ENCODE measurements at regions not wholly inside any gene's neighbourhood (a gene's known extent, or its start where the extent isn't known, plus 50 kb on each side); places are given as distances from the start of the nearest gene placed in this dataset.

- TF ChIP-seq POU6F1 (CRISPR knock-in tag; IDR thresholded peaks at IDR 0.05; ENCODE audit: borderline replicate concordance, low read depth), result no peak
- TF ChIP-seq ESRRG (CRISPR knock-in tag; IDR thresholded peaks at IDR 0.05), result no peak
- TF ChIP-seq CSDC2 (CRISPR knock-in tag; IDR thresholded peaks at IDR 0.05), result no peak
- no peak for TF ChIP-seq OSR1 (CRISPR knock-in tag; IDR thresholded peaks at IDR 0.05)
- no peak for TF ChIP-seq ZFP30 (CRISPR knock-in tag; IDR thresholded peaks at IDR 0.05)
- no peak for TF ChIP-seq PPARA (CRISPR knock-in tag; IDR thresholded peaks at IDR 0.05; ENCODE audit: borderline replicate concordance)
- no peak for TF ChIP-seq GLIS3 (CRISPR knock-in tag; IDR thresholded peaks at IDR 0.05)
- no peak for TF ChIP-seq ZC3H10 (CRISPR knock-in tag; IDR thresholded peaks at IDR 0.05)
- no peak for TF ChIP-seq ZNF8 (CRISPR knock-in tag; IDR thresholded peaks at IDR 0.05)
- no peak for TF ChIP-seq TOX (CRISPR knock-in tag; IDR thresholded peaks at IDR 0.05; ENCODE audit: borderline replicate concordance)
These were observed 76.8 kb downstream of the TTLL2 start (continued) for GRCh38 chr6:167401525-167402194.

- ATAC-seq, result no peak
- no peak for TF ChIP-seq TOX (CRISPR knock-in tag; IDR thresholded peaks at IDR 0.05; ENCODE audit: borderline replicate concordance)
- TF ChIP-seq ARNTL (CRISPR knock-in tag; IDR thresholded peaks at IDR 0.05; ENCODE audit: borderline replicate concordance, low read depth), result no peak
- no peak for TF ChIP-seq ZNF565 (CRISPR knock-in tag; conservative IDR thresholded peaks at IDR 0.05; ENCODE audit: low read depth)
These were observed 77.4 kb downstream of the TTLL2 start for GRCh38 chr6:167402195-167402686.

GRCh38 chr6:167403427-167403826, 78.5 kb downstream of the TTLL2 start:
- TF ChIP-seq ARNTL (CRISPR knock-in tag; IDR thresholded peaks at IDR 0.05; ENCODE audit: borderline replicate concordance, low read depth) (no peak), ZFP3 (CRISPR knock-in tag; IDR thresholded peaks at IDR 0.05) (no peak), TSHZ2 (CRISPR knock-in tag; IDR thresholded peaks at IDR 0.05) (no peak), TCF4 (CRISPR knock-in tag; IDR thresholded peaks at IDR 0.05; ENCODE audit: borderline replicate concordance) (no peak), ZNF8 (CRISPR knock-in tag; IDR thresholded peaks at IDR 0.05) (no peak), PPARA (CRISPR knock-in tag; IDR thresholded peaks at IDR 0.05; ENCODE audit: borderline replicate concordance) (no peak), POU6F1 (CRISPR knock-in tag; IDR thresholded peaks at IDR 0.05; ENCODE audit: borderline replicate concordance, low read depth) (no peak), RARB (CRISPR knock-in tag; IDR thresholded peaks at IDR 0.05) (no peak), ZNF70 (CRISPR knock-in tag; IDR thresholded peaks at IDR 0.05) (no peak), TOX (CRISPR knock-in tag; IDR thresholded peaks at IDR 0.05; ENCODE audit: borderline replicate concordance) (no peak), CREB5 (CRISPR knock-in tag; IDR thresholded peaks at IDR 0.05; ENCODE audit: low read depth) (no peak), SNAI2 (CRISPR knock-in tag; IDR thresholded peaks at IDR 0.05) (no peak), ZNF565 (CRISPR knock-in tag; conservative IDR thresholded peaks at IDR 0.05; ENCODE audit: low read depth) (no peak), ZC3H10 (CRISPR knock-in tag; IDR thresholded peaks at IDR 0.05) (no peak)
- ATAC-seq, result no peak

GRCh38 chr6:167404385-167405049, 79.6 kb downstream of the TTLL2 start:
- no peak for ATAC-seq
- no peak for TF ChIP-seq ZNF565 (CRISPR knock-in tag; conservative IDR thresholded peaks at IDR 0.05; ENCODE audit: low read depth)
- TF ChIP-seq OSR1 (CRISPR knock-in tag; IDR thresholded peaks at IDR 0.05), result no peak
- no peak for TF ChIP-seq ZFP3 (CRISPR knock-in tag; IDR thresholded peaks at IDR 0.05)
- no peak for TF ChIP-seq BACH2 (CRISPR knock-in tag; IDR thresholded peaks at IDR 0.05; ENCODE audit: borderline replicate concordance)
- no peak for TF ChIP-seq GLIS3 (CRISPR knock-in tag; IDR thresholded peaks at IDR 0.05)
- TF ChIP-seq POU6F1 (CRISPR knock-in tag; IDR thresholded peaks at IDR 0.05; ENCODE audit: borderline replicate concordance, low read depth), result no peak
- no peak for TF ChIP-seq ZNF8 (CRISPR knock-in tag; IDR thresholded peaks at IDR 0.05)
- TF ChIP-seq TOX (CRISPR knock-in tag; IDR thresholded peaks at IDR 0.05; ENCODE audit: borderline replicate concordance), result no peak
- no peak for TF ChIP-seq PPARA (CRISPR knock-in tag; IDR thresholded peaks at IDR 0.05; ENCODE audit: borderline replicate concordance)
- TF ChIP-seq TCF4 (CRISPR knock-in tag; IDR thresholded peaks at IDR 0.05; ENCODE audit: borderline replicate concordance), result no peak
- TF ChIP-seq RARB (CRISPR knock-in tag; IDR thresholded peaks at IDR 0.05), result no peak
- no peak for TF ChIP-seq ZNF70 (CRISPR knock-in tag; IDR thresholded peaks at IDR 0.05)
- TF ChIP-seq CREB5 (CRISPR knock-in tag; IDR thresholded peaks at IDR 0.05; ENCODE audit: low read depth), result no peak
- no peak for TF ChIP-seq ARNTL (CRISPR knock-in tag; IDR thresholded peaks at IDR 0.05; ENCODE audit: borderline replicate concordance, low read depth)
- no peak for TF ChIP-seq ESRRG (CRISPR knock-in tag; IDR thresholded peaks at IDR 0.05)
- no peak for TF ChIP-seq SNAI2 (CRISPR knock-in tag; IDR thresholded peaks at IDR 0.05)

Data from SK-N-SH treated with all-trans-retinoic acid at 6 μM for 48 hours (cell line).